Right lobe of liver (tissue), 4 donors: ENCODE measurements at regions not wholly inside any gene's neighbourhood (a gene's known extent, or its start where the extent isn't known, plus 50 kb on each side); places are given as distances from the start of the nearest gene placed in this dataset.

Experiments
- CTCF ChIP-seq, 4 donors: fragments of 200-600 bp in 3 of 4; fragments of 450-650 bp in 1 of 4; IDR thresholded peaks; one replicate each; pipeline versions ENCODE4 v1.5.1 to v1.8.0; 2016 to 2022; ENCODE audit warnings: antibody characterized with exemption in 4 of 4, mild to moderate bottlenecking in 2 of 4
- POLR2A ChIP-seq: fragments of 450-650 bp; IDR thresholded peaks from one replicate; pipeline ENCODE4 v1.6.1; 2017; ENCODE audit warnings: antibody characterized with exemption, mild to moderate bottlenecking
- donor health status: DM: no; HTN: no; CAD: no.
- donor health status: DM: no; HTN: no; CAD: no.
- donor health status: DM: no; HTN: yes; CAD: no.

DNA sequence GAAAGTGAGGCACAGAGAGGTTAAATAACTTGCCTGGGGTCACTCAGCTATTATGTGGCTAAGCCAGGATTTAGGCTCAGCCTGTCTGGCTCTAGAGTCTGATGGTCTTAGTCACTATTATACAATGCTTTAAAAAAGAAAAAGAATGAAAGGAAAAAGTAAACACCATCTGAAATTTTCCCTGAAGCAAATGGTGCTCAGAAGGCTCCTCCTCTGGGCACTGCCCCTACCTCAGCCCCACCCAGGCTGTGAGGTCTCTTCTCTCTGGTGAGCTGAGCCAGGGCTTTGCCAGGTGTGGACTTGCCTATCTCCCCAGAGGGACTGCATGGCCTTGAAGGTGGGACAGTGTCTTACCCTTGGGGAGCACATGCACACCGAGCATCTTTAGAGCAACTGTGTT, 117.5 kb upstream of the DYRK2 start:
- TF ChIP-seq POLR2A: no peak
- TF ChIP-seq CTCF (IDR thresholded peaks at IDR 0.05): no peak
